Epithelial cell of proximal tubule (primary cell): ENCODE measurements at regions not wholly inside any gene's neighbourhood (a gene's known extent, or its start where the extent isn't known, plus 50 kb on each side); places are given as distances from the start of the nearest gene placed in this dataset.

Source experiments
- DNase-seq: peaks from one replicate; pipeline ENCODE4 v3.0.0-alpha.2; 2011; ENCODE audit warnings: low read depth
- H3K4me3 ChIP-seq: 2 replicates; pipeline ENCODE4 v1.5.1; 2011; ENCODE audit warnings: low read depth, mild to moderate bottlenecking, low read length
- CTCF ChIP-seq: conservative IDR thresholded peaks from 2 replicates; pipeline ENCODE4 v1.5.1; 2012; ENCODE audit warnings: low read depth, mild to moderate bottlenecking, low read length

- TF ChIP-seq CTCF, result peak; percentile 94
- peak overlapping the region; percentile 44 for H3K4me3 ChIP-seq
- peak; percentile 79 for DNase-seq
Measured at GRCh38 chr21:28745131-28746016, 247.3 kb downstream of the LTN1 start.

- DNase-seq, result no peak
- TF ChIP-seq CTCF, result no peak
- no peak overlapping the region for H3K4me3 ChIP-seq
Measured at GRCh38 chr21:28743723-28744122, 249.0 kb downstream of the LTN1 start.

GRCh38 chr21:28742527-28742926 is 250.2 kb downstream of the LTN1 start:
- TF ChIP-seq CTCF, result peak; percentile 31
- DNase-seq, result no peak
- no peak overlapping the region for H3K4me3 ChIP-seq

- TF ChIP-seq CTCF, result no peak
- H3K4me3 ChIP-seq, result no peak overlapping the region
- DNase-seq, result no peak
Measured at GRCh38 chr21:28740125-28740524, 252.6 kb downstream of the LTN1 start.

- DNase-seq, result no peak
- TF ChIP-seq CTCF, result no peak
- H3K4me3 ChIP-seq, result no peak overlapping the region
Measured at GRCh38 chr21:28738882-28739281, 253.8 kb downstream of the LTN1 start.

- no peak for DNase-seq
- H3K4me3 ChIP-seq, result no peak overlapping the region
- TF ChIP-seq CTCF, result no peak
Measured at GRCh38 chr21:28738420-28738704, 254.3 kb downstream of the LTN1 start.
